NCI-H2107 treated with DMSO at 0.1 percent for 48 hours (cell line): ENCODE measurements at regions not wholly inside any gene's neighbourhood (a gene's known extent, or its start where the extent isn't known, plus 50 kb on each side); places are given as distances from the start of the nearest gene placed in this dataset.
"Not testable (repeated sequence)": the region's sequence is repeated elsewhere in the genome, so short reads cannot be mapped to it uniquely, and the experiment has no call there.

Source experiments
- DNase-seq: peaks from one replicate; lab custom pipeline; 2025; ENCODE audit not compliant: unreplicated experiment; lab: John Stamatoyannopoulos, UW

DNA sequence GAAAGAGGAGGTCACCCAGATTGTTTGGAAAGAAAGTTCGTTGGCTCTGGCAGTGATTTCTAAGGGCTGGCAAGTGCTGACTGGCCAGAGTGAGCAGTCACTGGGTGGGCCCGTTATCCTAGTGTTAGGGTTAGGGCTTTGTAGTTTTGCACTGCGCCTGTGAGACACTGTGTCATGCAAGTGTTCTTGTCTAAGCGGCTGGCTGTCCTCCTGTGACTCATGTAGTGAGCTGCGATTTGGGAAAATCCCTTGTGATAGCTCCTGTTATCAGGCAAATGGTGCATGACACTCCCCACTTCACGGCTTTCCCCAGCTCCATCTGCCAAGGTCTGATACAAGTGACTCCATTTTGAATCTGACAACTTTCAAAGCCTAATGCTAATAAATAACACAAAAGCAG lies 526.0 kb upstream of the ADAMTS16 start:
- no peak for DNase-seq

DNA sequence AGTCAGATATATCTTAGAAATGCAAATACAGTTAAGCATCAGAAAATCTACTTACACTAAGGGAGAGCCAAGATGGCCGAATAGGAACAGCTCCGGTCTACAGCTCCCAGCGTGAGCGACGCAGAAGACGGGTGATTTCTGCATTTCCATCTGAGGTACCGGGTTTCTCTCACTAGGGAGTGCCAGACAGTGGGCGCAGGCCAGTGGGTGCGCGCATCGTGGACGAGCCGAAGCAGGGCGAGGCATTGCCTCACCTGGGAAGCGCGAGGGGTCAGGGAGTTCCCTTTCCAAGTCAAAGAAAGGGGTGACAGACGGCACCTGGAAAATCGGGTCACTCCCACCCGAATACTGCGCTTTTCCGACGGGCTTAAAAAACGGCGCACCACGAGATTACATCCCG lies 524.8 kb upstream of the ADAMTS16 start:
- not testable (repeated sequence) for DNase-seq

DNA sequence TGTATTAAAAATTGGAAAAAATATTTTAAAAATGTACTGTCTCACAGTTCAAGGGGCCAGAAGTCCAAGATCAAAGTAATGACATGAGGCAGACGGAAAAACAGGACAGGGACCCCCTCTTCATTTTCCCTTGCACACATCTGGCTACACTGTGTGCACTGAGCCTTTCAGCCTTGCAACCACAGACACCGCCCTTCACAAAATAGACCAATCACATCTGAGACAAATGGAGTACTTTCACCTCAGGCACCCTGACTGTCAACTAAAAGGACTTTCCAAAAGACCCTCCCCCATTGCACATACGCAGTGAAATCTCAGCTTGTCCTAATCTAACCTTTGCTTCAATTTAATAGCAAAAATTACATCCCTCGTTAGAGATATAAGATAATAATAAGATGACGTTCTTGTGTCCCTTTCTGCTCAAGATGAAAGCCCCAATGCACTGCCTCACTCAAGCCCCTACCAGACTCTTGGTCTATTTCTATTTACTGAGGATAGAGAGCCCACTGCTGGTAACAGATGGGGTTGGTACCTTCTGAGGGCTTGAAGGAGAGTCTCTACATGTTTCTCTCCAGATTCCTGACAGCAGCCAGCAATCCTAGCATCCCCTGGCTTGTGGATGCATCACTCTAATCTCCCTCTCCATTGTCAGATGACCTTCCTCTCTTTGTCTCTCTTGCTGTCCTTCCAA lies 514.8 kb upstream of the ADAMTS16 start:
- no peak for DNase-seq

DNA sequence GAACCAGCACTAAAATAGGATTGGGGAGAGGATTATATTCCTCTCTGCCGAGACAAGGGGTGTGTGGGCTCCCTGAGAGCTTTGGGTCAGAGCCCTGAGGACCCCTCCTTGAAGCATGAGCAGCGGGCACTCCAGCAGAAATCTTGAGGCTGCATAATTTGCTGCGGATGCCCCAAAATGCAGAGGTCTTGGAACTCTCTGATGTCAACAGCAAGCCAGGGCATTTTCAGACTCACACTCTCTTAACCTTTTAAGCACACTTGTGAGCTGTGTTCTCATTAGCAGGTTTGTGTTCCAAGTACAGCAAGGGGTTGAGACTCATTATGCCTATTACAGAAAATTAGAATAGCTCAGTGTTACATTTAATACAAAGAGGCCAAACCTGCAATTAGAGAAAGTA lies 513.0 kb upstream of the ADAMTS16 start:
- DNase-seq = peak; percentile 23

- no peak for DNase-seq
Measured at GRCh38 chr5:4627929-4628328, 512.2 kb upstream of the ADAMTS16 start.

DNA sequence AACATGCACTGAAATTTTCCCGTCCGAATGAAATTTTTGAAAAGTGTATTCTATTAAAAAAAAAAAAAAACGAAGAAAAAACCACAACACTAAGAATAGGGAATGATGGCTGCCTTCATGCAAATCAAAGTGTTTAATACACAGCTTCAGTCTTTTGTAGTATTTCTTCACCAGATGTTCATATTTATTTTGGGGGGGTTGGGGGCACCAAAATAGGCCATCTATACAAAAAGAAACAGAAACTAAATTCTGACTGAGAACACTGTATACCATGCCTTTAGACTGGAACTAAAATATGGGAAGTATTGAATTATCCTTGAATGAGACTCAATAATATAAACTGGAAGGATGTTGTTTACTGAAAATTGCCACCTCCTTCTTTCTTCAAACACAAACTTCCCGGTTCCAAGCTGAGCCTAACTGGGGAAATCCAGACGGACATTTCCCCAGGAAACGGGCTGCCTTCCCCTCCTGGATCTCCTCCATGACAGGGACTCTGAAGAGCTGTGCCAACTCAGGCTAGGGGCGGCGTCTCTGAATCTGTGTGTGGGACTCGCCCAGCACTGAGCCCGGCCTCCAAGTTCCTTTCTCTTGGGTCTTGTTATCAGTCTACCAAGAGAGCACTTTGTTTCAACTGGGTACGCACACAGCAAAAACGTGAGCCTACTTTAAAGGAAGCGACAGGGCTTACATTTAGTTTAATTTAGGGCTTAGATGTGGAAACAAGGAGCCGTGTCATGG lies 511.3 kb upstream of the ADAMTS16 start:
- no peak for DNase-seq

DNA sequence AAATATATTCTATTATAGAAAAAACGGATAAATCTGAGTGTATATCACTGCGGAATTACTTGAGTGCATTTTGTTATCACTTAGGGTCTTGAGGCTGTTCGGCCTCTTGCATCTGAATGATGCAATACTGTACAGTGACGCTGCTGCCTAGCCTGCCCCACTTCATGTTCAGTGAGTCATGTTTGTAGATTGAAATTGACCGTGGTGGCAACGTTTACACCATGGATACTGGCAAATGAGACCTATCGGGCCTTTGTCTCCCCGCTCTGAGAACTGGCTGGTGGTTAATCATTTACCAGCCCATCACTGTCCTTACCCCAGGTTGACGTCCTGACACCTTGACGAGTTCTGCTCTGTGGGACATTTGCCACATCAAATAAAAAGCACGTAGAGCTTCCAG lies 510.1 kb upstream of the ADAMTS16 start:
- DNase-seq = no peak

DNA sequence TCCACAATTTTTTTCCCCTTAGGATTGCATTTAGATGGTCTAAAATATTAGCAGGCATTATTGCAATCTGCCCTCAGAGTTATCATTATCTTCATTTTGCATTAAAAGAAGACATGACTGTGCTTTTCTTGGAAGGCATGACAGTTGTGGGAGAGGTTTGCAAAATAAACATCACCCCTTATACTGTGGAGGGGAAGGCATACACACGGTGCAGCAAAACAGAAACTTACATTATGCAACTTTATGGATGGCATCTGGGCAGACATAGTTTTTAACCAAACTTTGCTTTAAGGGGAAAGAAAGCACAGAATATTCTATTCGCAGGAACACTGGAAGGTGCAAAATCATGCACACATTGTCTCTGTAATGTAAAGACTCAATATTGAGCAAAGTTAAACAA lies 505.8 kb upstream of the ADAMTS16 start:
- DNase-seq = no peak

DNA sequence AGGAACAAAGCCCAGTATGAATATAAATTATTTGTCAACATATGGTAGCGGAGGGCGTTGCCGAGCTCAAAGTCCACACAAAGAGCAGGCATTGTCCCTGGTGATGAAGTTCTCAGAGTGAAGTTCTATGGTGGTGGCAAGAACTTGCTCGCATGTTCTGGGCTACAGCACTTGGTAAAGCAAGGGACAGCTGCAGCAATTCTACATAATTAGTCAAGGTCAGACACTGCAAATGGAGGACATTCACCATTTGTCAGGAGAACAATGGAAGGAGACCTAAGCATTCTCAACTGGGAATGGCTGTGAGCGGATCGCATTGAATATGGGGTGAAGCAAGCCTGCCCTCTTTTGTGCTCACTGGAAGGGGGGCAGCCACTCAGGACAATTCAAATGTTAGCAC lies 503.8 kb upstream of the ADAMTS16 start:
- no peak for DNase-seq

GRCh38 chr5:4639946-4640345 lies 500.2 kb upstream of the ADAMTS16 start:
- DNase-seq = peak; percentile 82

DNA sequence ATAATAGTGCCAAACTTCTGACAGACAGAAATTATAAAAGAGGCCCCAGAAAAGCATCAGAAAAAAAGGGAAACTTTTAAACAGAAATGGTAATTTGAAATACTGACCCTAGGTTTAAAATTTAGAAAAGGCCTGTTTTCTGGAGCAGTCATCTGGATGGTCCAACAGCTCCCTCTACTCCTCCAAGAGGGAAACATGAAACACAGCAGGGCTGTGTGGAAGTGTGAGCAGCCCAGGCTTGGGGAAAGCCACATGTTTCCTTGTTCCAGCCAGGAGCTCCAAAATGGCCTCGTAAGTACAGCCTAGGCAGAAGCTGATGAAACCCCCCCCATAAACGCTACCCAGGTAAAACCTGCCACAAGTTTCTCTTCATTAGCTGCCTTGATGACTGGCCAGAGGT lies 499.3 kb upstream of the ADAMTS16 start:
- DNase-seq = peak; percentile 54

- no peak for DNase-seq
Measured at GRCh38 chr5:4642525-4642924, 497.6 kb upstream of the ADAMTS16 start.

GRCh38 chr5:4643190-4643589 lies 496.9 kb upstream of the ADAMTS16 start:
- no peak for DNase-seq

- no peak for DNase-seq
Measured at GRCh38 chr5:4643960-4644359, 496.2 kb upstream of the ADAMTS16 start.

- peak; percentile 54 for DNase-seq
Measured at GRCh38 chr5:4646715-4647375, 493.3 kb upstream of the ADAMTS16 start.

- DNase-seq = no peak
Measured at GRCh38 chr5:4647955-4648354, 492.2 kb upstream of the ADAMTS16 start.

GRCh38 chr5:4651806-4652565 lies 488.1 kb upstream of the ADAMTS16 start:
- no peak for DNase-seq

GRCh38 chr5:4653475-4653874 lies 486.7 kb upstream of the ADAMTS16 start:
- no peak for DNase-seq

- DNase-seq = no peak
Measured at GRCh38 chr5:4659851-4660250, 480.3 kb upstream of the ADAMTS16 start.

DNA sequence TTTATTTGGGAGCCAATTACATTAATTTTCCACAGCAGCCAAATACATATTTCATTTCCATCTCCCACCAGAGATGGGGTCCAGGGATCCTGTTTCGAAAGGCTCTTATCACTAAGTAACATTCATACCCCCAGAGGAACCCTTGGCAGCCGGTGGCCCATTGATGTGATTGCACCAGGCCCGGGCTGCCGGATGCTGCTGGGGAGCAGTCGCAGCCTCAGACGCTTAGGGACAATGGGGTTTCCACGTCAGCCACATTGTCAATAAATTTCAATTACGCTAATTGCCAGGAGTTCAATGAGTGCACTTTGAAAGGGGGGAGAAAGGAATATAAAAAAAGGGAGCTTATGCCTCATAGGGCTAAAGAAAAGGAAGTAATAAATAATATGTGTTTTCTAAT lies 478.8 kb upstream of the ADAMTS16 start:
- DNase-seq = peak; percentile 58

DNA sequence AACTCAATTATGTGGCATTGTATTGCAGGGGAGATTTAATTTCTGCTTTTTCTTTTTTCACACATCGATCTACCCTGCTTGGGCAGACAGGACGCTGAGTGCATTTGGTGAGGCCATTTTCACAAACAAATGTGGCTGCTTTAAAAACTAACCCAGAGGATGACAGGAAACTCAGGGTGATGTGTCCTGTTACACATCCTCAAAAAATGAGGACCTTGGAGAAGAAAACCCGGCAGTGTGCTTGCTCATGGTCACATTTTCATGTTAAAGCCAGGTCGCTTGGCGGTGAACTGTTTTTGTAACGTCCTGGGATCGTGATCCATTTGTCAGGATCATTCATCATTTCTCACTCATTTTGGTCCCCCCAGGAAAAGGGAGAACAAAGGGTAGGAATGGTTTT lies 478.3 kb upstream of the ADAMTS16 start:
- no peak for DNase-seq
